ENCODE measurements at regions not wholly inside any gene's neighbourhood (a gene's known extent, or its start where the extent isn't known, plus 50 kb on each side); places are given as distances from the start of the nearest gene placed in this dataset.
A peak's percentile ranks its signal among the peaks of the same experiment; 100 is the strongest.

GRCh38 chr13:79946556-79946955 is 394.4 kb downstream of the SPRY2 start:
- no peaks in the 10 kb centered on the region for H3K36me3 ChIP-seq
- no peak overlapping the region for H3K4me3 ChIP-seq
- H3K4me1 ChIP-seq = no peaks in the 10 kb centered on the region
- H3K9me3 ChIP-seq = peaks cover 0 to 5% (median 0%) of the 10 kb centered on the region in 3 donors
- no peak overlapping the region for H3K27ac ChIP-seq
- WGBS, 2 donors (ENCODE audit: low coverage in 1 of 2) = 62 to 73% methylated on average over 3 of the region's 3 CpGs
- ATAC-seq = no peak
- TF ChIP-seq CTCF (IDR thresholded peaks at IDR 0.05) (no peak), EP300 (IDR thresholded peaks at IDR 0.05) (no peak), POLR2AphosphoS5 (IDR thresholded peaks at IDR 0.05) (no peak), POLR2A (IDR thresholded peaks at IDR 0.05) (no peak)
- H3K27me3 ChIP-seq = no peaks in the 10 kb centered on the region

GRCh38 chr13:79943346-79944023 is 397.4 kb downstream of the SPRY2 start:
- ATAC-seq = no peak
- Histone ChIP-seq H3K36me3 (no peaks in the 10 kb centered on the region), H3K9me3 (peaks cover 0 to 5% (median 0%) of the 10 kb centered on the region in 3 donors), H3K27ac (no peak overlapping the region), H3K4me1 (no peaks in the 10 kb centered on the region), H3K27me3 (no peaks in the 10 kb centered on the region), H3K4me3 (no peak overlapping the region)
- no peak for TF ChIP-seq CTCF (IDR thresholded peaks at IDR 0.05)
- TF ChIP-seq POLR2AphosphoS5 (IDR thresholded peaks at IDR 0.05) = no peak
- TF ChIP-seq EP300 (IDR thresholded peaks at IDR 0.05) = no peak
- no peak for TF ChIP-seq POLR2A (IDR thresholded peaks at IDR 0.05)
- WGBS, 2 donors (ENCODE audit: low coverage in 1 of 2) = 70 to 81% methylated on average over 2 of the region's 2 CpGs

- TF ChIP-seq POLR2A (IDR thresholded peaks at IDR 0.05) (no peak), EP300 (IDR thresholded peaks at IDR 0.05) (no peak), CTCF (IDR thresholded peaks at IDR 0.05) (no peak)
- Histone ChIP-seq H3K36me3 (no peaks in the 10 kb centered on the region), H3K4me1 (peaks cover 0 to 4% (median 3%) of the 10 kb centered on the region in 3 donors), H3K9me3 (no peaks in the 10 kb centered on the region), H3K27me3 (no peaks in the 10 kb centered on the region), H3K27ac (no peak overlapping the region), H3K4me3 (no peak overlapping the region)
- 83 to 94% methylated on average over 3 to 5 of the region's 5 CpGs for WGBS, 2 donors (ENCODE audit: low coverage in 1 of 2)
- ATAC-seq = no peak
Measured at GRCh38 chr13:79941752-79942151, 399.2 kb downstream of the SPRY2 start.

GRCh38 chr13:79939689-79940088 is 401.2 kb downstream of the SPRY2 start:
- no peaks in the 10 kb centered on the region for H3K36me3 ChIP-seq
- no peak for TF ChIP-seq POLR2A (IDR thresholded peaks at IDR 0.05)
- WGBS, 2 donors (ENCODE audit: low coverage in 1 of 2) = 55 to 67% methylated on average over 1 to 2 of the region's 2 CpGs
- H3K27ac ChIP-seq = no peak overlapping the region
- H3K4me3 ChIP-seq = no peak overlapping the region
- ATAC-seq = no peak
- no peaks in the 10 kb centered on the region for H3K27me3 ChIP-seq
- no peaks in the 10 kb centered on the region for H3K9me3 ChIP-seq
- H3K4me1 ChIP-seq = peaks cover 0 to 12% (median 7%) of the 10 kb centered on the region in 3 donors

GRCh38 chr13:79937771-79938216 is 403.1 kb downstream of the SPRY2 start:
- H3K27me3 ChIP-seq = no peaks in the 10 kb centered on the region
- no peak for ATAC-seq
- no peaks in the 10 kb centered on the region for H3K36me3 ChIP-seq
- H3K4me1 ChIP-seq = peaks cover 0 to 12% (median 7%) of the 10 kb centered on the region in 3 donors
- WGBS, 2 donors (ENCODE audit: low coverage in 1 of 2) = 93 to 100% methylated on average over 2 of the region's 3 CpGs
- H3K27ac ChIP-seq = peak overlapping the region in 3 of 4 donors; percentile 6 to 79 (median 75)
- no peaks in the 10 kb centered on the region for H3K9me3 ChIP-seq
- no peak overlapping the region for H3K4me3 ChIP-seq
- TF ChIP-seq CTCF (IDR thresholded peaks at IDR 0.05) (no peak), POLR2AphosphoS5 (IDR thresholded peaks at IDR 0.05) (no peak)

Measured in gastroesophageal sphincter (tissue), 4 donors.